GM23248 (cell line): ENCODE measurements at regions not wholly inside any gene's neighbourhood (a gene's known extent, or its start where the extent isn't known, plus 50 kb on each side); places are given as distances from the start of the nearest gene placed in this dataset.
"Not testable (repeated sequence)": the region's sequence is repeated elsewhere in the genome, so short reads cannot be mapped to it uniquely, and the experiment has no call there.

ENCODE experiments used
- EZH2 ChIP-seq: fragments of 200-600 bp; sonication (generic); IDR thresholded peaks from 2 replicates; pipeline ENCODE4 v1.6.1; 2018; ENCODE audit warnings: antibody characterized with exemption, mild to moderate bottlenecking; ENCODE audit not compliant: insufficient read depth, poor library complexity, severe bottlenecking
- EZH2phosphoT487 ChIP-seq: fragments of 200-600 bp; sonication (generic); IDR thresholded peaks from 2 replicates; pipeline ENCODE4 v1.6.1; 2018; ENCODE audit warnings: antibody characterized with exemption, moderate library complexity, mild to moderate bottlenecking, low read depth; ENCODE audit not compliant: insufficient read depth

- TF ChIP-seq EZH2, EZH2phosphoT487: not testable (repeated sequence)
Measured at GRCh38 chr4:9067923-9068322, 102.3 kb upstream of the FAM90A26 start.
